ENCODE measurements at regions not wholly inside any gene's neighbourhood (a gene's known extent, or its start where the extent isn't known, plus 50 kb on each side); places are given as distances from the start of the nearest gene placed in this dataset.

- TF ChIP-seq CTCF (IDR thresholded peaks at IDR 0.05; ENCODE audit: control insufficient read depth, insufficient read depth, low read depth, low read length, missing control alignments): peak; percentile 15
- no peak for DNase-seq (ENCODE audit: low read depth)
- H3K4me3 ChIP-seq (ENCODE audit: control insufficient read depth, low read depth, low read length): no peak overlapping the region
Measured at GRCh38 chrX:94576367-94577004, 902.5 kb downstream of the FAM133A start.

- no peak overlapping the region for H3K4me3 ChIP-seq (ENCODE audit: control insufficient read depth, low read depth, low read length)
- no peak for TF ChIP-seq CTCF (IDR thresholded peaks at IDR 0.05; ENCODE audit: control insufficient read depth, insufficient read depth, low read depth, low read length, missing control alignments)
- no peak for DNase-seq (ENCODE audit: low read depth)
Measured at GRCh38 chrX:94600077-94600476, 926.1 kb downstream of the FAM133A start.

- TF ChIP-seq CTCF (IDR thresholded peaks at IDR 0.05; ENCODE audit: control insufficient read depth, insufficient read depth, low read depth, low read length, missing control alignments): no peak
- no peak for DNase-seq (ENCODE audit: low read depth)
- no peak overlapping the region for H3K4me3 ChIP-seq (ENCODE audit: control insufficient read depth, low read depth, low read length)
Measured at GRCh38 chrX:94612140-94612539, 938.1 kb downstream of the FAM133A start.

GRCh38 chrX:94633237-94633636, 959.2 kb downstream of the FAM133A start:
- no peak for TF ChIP-seq CTCF (IDR thresholded peaks at IDR 0.05; ENCODE audit: control insufficient read depth, insufficient read depth, low read depth, low read length, missing control alignments)
- no peak for DNase-seq (ENCODE audit: low read depth)
- H3K4me3 ChIP-seq (ENCODE audit: control insufficient read depth, low read depth, low read length): no peak overlapping the region

- no peak for TF ChIP-seq CTCF (IDR thresholded peaks at IDR 0.05; ENCODE audit: control insufficient read depth, insufficient read depth, low read depth, low read length, missing control alignments)
- no peak for DNase-seq (ENCODE audit: low read depth)
- no peak overlapping the region for H3K4me3 ChIP-seq (ENCODE audit: control insufficient read depth, low read depth, low read length)
Measured at GRCh38 chrX:94635003-94635402, 961.0 kb downstream of the FAM133A start.

- no peak for DNase-seq (ENCODE audit: low read depth)
- no peak for TF ChIP-seq CTCF (IDR thresholded peaks at IDR 0.05; ENCODE audit: control insufficient read depth, insufficient read depth, low read depth, low read length, missing control alignments)
- no peak overlapping the region for H3K4me3 ChIP-seq (ENCODE audit: control insufficient read depth, low read depth, low read length)
Measured at GRCh38 chrX:94645726-94646125, 971.7 kb downstream of the FAM133A start.

GRCh38 chrX:94655180-94655579, 981.2 kb downstream of the FAM133A start:
- no peak overlapping the region for H3K4me3 ChIP-seq (ENCODE audit: control insufficient read depth, low read depth, low read length)
- no peak for DNase-seq (ENCODE audit: low read depth)
- no peak for TF ChIP-seq CTCF (IDR thresholded peaks at IDR 0.05; ENCODE audit: control insufficient read depth, insufficient read depth, low read depth, low read length, missing control alignments)
